Cortex of kidney (tissue), 1 donor: ENCODE measurements at regions not wholly inside any gene's neighbourhood (a gene's known extent, or its start where the extent isn't known, plus 50 kb on each side); places are given as distances from the start of the nearest gene placed in this dataset.

ENCODE experiments used
- DNase-seq: peaks from one replicate; lab custom pipeline; 2025; lab: John Stamatoyannopoulos, UW

GRCh38 chr6:21648475-21649050, 55.0 kb downstream of the SOX4 start:
- DNase-seq: no peak

- no peak for DNase-seq
These were observed 59.8 kb downstream of the SOX4 start for GRCh38 chr6:21653323-21653722.

GRCh38 chr6:21653905-21654304, 60.4 kb downstream of the SOX4 start:
- no peak for DNase-seq

- DNase-seq: no peak
These were observed 60.8 kb downstream of the SOX4 start for GRCh38 chr6:21654361-21654760.

GRCh38 chr6:21663966-21664313, 70.4 kb downstream of the SOX4 start:
- no peak for DNase-seq

GRCh38 chr6:21664314-21665109, 71.0 kb downstream of the SOX4 start:
- DNase-seq: no peak

- DNase-seq: no peak
These were observed 71.5 kb downstream of the SOX4 start for GRCh38 chr6:21665110-21665391.

- DNase-seq: no peak
These were observed 72.0 kb downstream of the SOX4 start for GRCh38 chr6:21665392-21666200.

- no peak for DNase-seq
These were observed 72.7 kb downstream of the SOX4 start for GRCh38 chr6:21666201-21666691.

- no peak for DNase-seq
These were observed 73.5 kb downstream of the SOX4 start for GRCh38 chr6:21666853-21667681.

GRCh38 chr6:21668795-21669194, 75.2 kb downstream of the SOX4 start:
- DNase-seq: no peak

- DNase-seq: no peak
These were observed 83.2 kb downstream of the SOX4 start for GRCh38 chr6:21676769-21677168.

GRCh38 chr6:21678990-21679389, 85.4 kb downstream of the SOX4 start:
- DNase-seq: no peak

- DNase-seq: no peak
These were observed 86.3 kb downstream of the SOX4 start for GRCh38 chr6:21679761-21680265.

- no peak for DNase-seq
These were observed 87.1 kb downstream of the SOX4 start for GRCh38 chr6:21680611-21681010.

GRCh38 chr6:21690489-21690888, 96.9 kb downstream of the SOX4 start:
- no peak for DNase-seq

- no peak for DNase-seq
These were observed 98.3 kb downstream of the SOX4 start for GRCh38 chr6:21691685-21692346.

GRCh38 chr6:21692721-21693120, 99.2 kb downstream of the SOX4 start:
- no peak for DNase-seq

GRCh38 chr6:21694168-21694567, 100.6 kb downstream of the SOX4 start:
- DNase-seq: no peak

GRCh38 chr6:21707524-21708319, 114.2 kb downstream of the SOX4 start:
- DNase-seq: no peak

GRCh38 chr6:21708320-21708580, 114.7 kb downstream of the SOX4 start:
- DNase-seq: no peak
